ENCODE measurements at regions not wholly inside any gene's neighbourhood (a gene's known extent, or its start where the extent isn't known, plus 50 kb on each side); places are given as distances from the start of the nearest gene placed in this dataset.

DNA sequence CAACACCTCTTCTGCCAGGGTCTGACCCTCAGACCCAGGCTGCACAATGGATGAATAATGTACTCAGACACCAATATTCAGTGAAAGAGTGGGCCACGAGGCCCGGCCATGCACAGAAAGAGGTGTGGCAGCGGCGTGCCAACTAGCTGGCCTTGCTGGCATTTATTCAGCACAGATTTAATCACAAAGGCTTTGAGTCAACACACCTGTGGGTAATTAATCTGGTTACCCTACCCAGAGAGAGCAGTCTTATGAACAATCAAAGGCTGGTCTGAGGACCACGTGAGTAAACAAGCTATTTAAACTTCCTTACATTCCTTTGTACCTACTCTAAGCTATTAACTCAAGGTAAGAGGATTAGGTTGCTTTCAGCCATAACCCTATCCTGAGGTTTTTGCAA is 324.8 kb downstream of the C12orf50 start:
- no peak for TF ChIP-seq EZH2 (IDR thresholded peaks at IDR 0.05; ENCODE audit: insufficient read depth, poor library complexity, severe bottlenecking)
- TF ChIP-seq EZH2phosphoT487 (IDR thresholded peaks at IDR 0.05; ENCODE audit: insufficient read depth, low read depth), result no peak
